Cardiac septum (tissue), 1 donor: ENCODE measurements at regions not wholly inside any gene's neighbourhood (a gene's known extent, or its start where the extent isn't known, plus 50 kb on each side); places are given as distances from the start of the nearest gene placed in this dataset.

Experiments
- DNase-seq: peaks from one replicate; pipeline ENCODE4 v3.0.0-alpha.2; 2020; ENCODE audit warnings: low spot score
- intact Hi-C: fragments of 100-400 bp; cut with DNase I; formaldehyde crosslinking; loops from one replicate; pipeline ENCODE4 v1.14.0; 2022
- donor health status: DM: no; HTN: no; CAD: no.

DNA sequence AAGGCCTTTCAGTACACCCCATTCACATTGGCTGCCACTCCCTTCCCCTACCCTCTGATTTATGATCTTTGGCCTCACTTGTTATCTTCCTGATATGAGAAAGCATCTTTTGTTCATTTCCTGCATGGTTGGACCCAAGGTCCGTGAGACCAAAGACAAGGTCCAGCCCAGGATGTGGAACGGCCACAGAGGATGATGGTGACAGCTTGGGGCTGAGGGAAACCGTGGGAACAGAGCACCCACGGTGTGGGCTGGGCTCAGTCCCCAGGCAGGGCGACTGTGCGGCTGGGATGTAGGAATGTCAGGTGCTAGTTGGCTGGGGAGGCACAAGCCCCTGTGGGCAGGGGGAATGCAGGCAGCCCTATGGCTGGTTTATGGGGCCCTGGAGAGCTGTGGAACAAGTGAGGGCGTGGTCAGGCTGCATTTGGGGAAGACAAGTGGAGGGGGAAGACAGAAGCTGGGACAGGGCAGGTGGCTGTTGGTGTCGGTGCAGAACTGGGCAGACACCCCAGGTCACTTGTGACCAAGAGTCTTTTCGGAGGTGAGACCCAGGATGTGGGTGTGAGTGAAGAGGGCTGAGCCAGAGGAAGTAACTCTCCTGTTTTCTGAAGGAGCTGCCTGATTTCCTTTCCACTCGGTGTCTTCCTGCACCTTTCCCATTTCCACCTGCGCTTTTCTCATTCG, 51.7 kb upstream of the IGFBP3 start:
- intact Hi-C loops, result no loop called here
- no peak for DNase-seq

- intact Hi-C loops, result no loop called here
- no peak for DNase-seq
Measured at GRCh38 chr7:45971661-45972175, 50.6 kb upstream of the IGFBP3 start.

DNA sequence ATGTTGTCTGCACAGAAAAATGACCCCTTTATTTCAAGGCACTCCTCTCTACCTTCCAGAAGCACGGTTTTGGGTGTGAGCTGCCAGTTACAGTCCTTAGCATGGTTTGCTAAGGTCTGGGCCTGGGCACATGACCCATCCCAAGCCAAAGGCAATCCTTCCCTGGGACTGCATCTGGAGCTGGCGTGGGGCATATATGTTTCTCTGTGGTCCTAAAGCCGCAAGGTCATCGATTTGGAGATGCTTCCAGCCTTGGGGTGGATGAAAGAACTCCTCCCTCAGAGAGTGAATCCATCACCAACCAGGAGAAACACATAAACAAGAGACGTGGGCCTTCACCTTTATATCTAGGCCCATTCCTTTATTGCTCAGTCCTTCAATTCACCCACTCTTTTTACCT, 50.1 kb upstream of the IGFBP3 start:
- no peak for DNase-seq
- intact Hi-C loops, result no loop called here
